NCI-H526 treated with DMSO at 0.1 percent for 48 hours (cell line): ENCODE measurements at regions not wholly inside any gene's neighbourhood (a gene's known extent, or its start where the extent isn't known, plus 50 kb on each side); places are given as distances from the start of the nearest gene placed in this dataset.
"Not testable (repeated sequence)": the region's sequence is repeated elsewhere in the genome, so short reads cannot be mapped to it uniquely, and the experiment has no call there.

Source experiments
- DNase-seq: peaks from one replicate; lab custom pipeline; 2025; lab: John Stamatoyannopoulos, UW

DNA sequence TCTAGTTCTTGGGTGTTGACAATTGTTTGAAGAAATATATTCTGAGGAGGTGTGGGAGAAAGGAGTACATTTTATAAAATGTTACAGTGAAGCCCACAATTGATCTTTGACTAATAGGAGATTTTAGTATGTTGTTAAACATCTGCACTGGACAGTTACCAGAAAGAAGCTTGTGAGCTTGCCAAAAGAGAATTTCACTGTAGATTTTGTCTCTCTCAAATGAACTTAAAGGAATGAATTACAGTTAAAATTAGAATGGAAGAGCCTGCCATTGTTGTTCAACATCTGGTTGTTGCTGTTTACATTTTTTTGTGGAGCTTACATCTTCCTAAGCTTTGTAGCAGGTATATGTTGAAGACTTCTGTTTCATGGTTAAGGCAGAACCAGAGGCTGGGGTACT, 620.5 kb upstream of the CCDC179 start:
- no peak for DNase-seq

DNA sequence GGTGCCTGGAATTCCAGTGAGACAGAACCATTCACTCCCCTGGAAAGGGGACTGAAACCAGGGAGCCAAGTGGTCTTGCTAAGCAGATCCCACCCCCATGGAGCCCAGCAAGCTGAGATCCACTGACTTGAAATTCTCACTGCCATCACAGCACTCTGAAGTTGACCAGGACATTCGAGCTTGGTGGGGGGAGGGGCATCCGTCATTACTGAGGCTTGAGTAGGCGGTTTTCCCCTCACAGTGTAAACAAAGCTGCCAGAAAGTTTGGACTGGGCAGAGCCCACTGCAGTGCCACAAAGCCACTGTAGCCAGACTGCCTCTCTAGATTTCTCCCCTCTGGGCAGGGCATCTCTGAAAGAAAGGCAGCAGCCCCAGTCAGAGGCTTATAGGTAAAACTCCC, 623.9 kb upstream of the CCDC179 start:
- DNase-seq: not testable (repeated sequence)

DNA sequence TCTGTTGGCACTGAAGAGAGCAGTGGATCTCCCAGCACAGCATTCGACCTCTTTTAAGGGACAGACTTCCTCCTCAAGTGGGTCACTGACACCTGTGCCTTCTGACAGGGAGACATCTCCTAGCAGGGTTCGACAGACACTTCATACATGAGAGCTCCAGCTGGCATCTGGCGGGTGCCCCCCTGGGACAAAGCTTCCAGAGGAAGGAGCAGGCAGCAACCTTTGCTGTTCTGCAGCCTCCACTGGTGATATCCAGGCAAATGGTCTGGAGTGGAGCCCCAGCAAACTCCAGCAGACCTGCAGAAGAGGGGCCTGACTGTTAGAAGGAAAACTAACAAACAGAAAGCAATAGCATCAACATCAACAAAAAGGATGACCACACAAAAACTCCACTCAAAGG, 624.3 kb upstream of the CCDC179 start:
- DNase-seq: not testable (repeated sequence)

DNA sequence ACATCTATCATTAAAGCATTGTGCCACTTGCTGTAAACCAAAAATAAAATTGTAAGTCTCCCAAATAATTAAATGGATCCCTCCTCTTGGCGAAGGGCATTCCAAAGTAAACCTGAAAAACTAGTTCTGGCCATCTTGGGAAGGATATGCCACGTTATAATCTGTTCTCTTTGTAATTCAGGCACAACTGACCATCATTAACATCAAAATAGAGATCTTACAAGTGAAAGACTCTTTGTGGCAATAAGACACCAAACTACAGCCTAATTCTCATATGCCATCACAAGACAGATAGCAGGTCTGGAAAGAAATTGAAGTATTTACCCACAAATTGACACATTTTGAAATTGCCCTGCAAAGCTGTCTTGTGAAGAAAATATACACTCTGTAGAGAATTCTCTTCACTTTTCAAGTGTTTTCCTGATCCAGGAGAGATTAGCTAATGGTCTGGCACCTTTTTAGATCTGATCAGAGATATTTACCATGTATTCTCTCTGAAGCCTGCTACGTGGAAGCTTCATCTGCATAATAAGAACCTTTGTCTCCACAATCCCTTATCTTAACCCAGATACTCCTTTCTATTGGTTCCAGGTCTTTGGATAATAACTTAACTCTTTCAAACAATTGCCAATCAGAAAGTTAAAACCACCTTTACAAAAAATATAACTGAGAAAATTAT, 630.4 kb upstream of the CCDC179 start:
- no peak for DNase-seq

DNA sequence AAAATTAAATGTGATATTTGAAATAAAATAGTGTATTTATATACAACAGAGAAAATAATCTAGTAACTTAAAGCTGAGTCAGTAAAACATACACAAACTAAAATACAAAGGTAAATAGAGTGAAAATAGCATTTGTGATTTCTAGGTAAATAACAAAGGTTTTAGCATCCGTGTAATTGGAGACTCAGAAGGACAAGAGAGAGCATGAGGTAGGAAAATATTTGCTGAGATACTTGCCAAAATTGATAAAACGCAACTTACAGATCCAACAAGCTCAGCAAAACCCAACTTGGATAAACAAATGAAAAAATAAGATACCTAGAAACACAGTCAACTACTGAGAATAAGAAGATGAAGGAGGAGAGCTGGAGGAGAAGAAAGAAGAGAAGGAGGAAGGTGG, 634.7 kb upstream of the CCDC179 start:
- no peak for DNase-seq

DNA sequence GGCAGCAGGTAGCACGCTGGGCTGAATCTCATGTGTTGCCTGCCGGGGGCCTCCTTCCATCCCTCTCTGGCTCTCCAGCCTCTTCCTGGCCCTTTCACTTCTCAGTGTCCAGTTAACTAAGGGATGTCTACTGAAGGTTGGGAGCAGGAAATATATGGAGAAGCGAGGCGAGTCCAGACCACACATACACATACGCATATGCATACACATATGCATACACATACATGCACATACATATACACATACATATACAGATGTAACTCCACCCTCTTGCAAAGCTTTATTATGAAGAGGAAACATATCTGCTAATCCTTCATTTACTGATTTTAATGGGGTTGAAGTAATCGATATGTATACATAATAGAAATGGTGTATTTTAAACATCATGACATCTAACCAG, 636.1 kb upstream of the CCDC179 start:
- DNase-seq: no peak

DNA sequence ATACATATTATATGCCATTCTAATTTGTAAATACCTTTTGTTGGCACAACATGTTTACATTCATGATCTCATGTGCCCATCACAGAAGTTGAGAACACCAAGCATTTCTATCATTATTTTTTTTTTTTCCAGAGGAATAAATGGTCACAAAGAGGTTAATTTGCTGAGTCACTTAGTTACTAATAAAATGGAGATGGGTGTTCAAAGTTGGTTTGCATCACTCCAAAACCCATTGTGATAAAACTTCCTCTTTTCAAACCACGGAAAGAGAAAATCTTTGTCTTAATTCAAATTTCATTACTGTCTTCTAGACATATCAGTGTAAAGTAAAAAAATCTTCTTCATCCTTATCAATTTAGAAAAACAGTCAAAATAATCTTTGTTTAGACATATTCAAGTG, 636.8 kb upstream of the CCDC179 start:
- DNase-seq: no peak

DNA sequence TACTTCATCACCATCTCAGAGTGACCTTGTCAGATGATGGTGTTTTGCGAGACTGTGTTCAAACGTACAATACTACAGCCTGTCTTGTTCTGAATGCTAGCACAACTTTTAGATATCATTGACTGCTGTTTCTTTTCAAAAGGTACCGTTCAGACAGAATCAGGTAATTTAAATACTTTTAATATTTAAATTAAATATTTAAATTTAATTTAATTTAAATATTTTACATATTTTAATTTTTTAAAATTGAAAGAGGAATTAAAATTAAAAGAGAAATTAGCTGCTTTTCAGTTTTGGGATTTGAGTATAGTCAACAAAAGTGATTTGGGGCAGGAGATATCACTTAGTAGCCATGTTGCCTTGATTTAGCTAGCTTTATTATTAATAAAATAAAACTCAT, 642.1 kb upstream of the CCDC179 start:
- no peak for DNase-seq

DNA sequence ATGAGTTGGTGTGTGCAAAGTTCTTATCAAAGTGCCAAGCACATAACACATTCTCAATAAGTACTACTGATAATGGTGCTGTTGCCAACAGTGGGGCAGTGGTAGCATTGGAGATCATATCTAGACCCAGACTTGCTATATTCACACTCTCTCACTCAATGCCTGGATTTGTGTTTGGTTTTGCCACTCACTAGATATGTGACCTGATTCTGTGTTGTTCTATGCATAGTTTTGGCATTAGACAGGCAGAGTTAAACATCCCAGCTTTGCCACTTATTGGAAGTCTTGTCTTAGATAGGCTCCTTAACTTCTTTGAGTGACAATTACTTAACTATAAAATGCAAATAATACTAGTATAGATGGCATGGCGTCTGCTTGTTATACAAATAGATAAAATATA, 642.6 kb upstream of the CCDC179 start:
- DNase-seq: no peak

DNA sequence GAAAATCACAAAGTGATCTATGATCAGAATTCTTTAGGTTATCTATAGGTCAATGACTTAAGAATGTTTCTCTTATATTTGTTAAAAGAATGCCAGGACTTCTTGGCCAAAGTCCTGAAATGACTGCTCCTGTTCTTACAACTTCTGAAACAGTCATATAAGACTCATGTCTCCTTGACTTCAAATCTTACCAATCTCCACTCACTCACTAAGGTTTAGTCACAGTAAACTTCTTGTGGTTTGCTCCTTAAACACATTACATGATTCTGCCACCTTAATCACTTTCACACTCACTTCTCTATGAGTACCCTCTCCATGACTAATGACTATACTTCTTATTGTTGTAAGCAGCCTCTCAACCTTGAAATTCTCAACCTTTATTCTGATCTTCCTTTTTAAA, 648.7 kb upstream of the CCDC179 start:
- DNase-seq: no peak

DNA sequence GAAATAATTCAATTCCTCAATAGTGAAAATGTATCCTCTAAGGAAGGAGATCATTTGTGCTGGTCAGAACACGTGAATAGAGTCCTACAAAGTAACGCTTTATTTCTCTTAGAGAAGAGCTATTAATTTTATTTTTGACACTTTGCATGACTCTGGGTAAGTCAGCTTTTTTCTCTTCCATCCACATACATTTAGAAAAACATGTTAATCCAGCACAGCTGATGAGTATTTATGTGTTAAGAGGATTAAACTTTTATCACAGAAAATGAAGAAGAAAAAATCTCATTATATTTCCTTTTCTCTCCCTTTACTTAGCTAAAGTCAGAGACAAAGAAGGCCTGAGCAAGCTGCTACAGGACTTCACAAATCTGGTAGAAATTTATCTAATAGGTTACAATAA, 649.5 kb upstream of the CCDC179 start:
- DNase-seq: no peak

DNA sequence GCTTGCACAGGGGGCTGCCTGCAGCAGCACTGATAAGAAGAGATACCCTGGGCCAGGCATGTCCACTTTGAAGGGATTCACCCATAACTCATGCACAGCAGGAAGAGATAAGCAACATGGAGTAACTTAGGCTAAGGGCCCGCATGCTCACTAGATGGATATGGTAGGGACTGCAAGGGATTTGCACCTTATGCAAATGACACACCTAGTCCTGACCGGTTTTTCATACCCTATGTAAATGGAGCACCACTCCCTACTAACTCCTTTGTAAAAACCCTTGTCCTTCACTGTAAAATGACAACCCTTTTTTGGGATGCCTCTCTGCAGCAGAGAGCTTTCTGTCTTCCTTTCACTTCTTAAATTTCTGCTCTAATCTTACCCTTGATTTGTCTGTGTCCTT, 658.9 kb upstream of the CCDC179 start:
- DNase-seq: no peak

DNA sequence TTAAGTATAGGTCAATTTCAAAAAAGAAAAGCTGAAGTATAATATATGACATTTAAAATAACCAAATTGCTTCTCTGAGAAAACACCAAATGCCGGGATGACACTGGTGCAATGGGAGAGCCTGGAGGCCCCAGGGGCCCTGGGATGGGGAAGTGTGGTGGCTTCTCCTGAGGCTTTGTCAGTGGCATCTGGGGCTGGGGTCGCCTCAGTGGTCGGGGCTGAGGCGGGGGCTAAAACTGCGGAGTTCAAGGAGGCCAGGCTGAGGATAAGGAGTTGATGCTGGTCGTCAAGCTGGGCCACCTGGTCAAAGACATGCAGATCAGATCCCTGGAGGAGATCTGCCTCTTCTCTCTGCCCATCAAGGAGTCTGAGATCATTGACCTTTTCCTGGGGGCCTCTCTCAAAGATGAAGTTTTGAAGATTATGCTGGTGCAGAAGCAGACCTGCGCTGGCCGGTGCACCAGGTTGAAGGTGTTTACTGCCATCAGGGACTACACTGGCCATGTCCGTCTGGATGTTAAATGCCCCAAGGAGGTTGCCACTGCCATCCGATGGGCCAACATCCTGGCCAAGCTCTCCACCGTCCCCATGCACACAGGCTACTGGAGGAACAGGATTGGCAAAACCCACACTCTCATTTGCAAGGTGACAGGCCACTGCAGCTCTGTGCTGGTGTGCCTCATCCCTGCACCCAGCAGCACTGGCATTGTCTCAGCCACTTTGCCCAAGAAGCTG, 660.1 kb upstream of the CCDC179 start:
- DNase-seq: no peak

DNA sequence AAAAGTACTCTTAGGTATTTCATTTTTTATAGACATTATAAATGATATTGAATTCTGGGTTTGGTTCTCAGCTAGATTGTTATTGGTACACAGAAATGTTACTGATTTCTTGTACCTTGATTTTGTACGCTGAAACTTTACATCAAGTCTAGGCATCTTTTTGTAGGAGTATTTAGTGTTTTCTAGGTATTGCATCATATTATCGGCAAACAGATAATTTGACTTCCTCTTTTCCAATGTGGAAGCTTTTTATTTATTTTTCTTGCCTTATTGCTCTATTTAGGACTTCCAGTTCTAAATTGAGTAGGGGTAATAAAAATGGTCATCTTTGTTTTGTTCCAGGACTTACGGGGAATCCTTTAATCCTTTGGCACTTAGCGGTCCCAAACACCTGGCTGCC, 676.6 kb upstream of the CCDC179 start:
- DNase-seq: no peak

DNA sequence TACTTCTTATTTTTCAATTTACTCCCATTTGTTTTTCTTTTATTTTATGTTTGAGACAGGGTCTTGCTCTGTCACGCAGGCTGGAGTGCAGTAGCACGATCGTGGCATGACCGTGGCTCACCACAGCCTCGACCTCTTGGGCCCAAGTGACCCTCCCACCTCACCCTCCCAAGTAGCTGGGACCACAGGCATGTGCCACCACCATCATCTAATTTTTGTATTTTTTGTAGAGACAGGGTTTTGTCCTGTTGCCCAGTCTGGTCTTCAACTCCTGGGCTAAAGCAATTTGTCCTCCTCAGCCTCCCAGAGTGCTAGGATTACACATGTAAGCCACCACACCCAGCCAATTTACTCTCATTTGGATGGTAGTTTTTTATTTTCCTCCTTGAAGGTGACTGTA, 679.3 kb upstream of the CCDC179 start:
- DNase-seq: no peak

DNA sequence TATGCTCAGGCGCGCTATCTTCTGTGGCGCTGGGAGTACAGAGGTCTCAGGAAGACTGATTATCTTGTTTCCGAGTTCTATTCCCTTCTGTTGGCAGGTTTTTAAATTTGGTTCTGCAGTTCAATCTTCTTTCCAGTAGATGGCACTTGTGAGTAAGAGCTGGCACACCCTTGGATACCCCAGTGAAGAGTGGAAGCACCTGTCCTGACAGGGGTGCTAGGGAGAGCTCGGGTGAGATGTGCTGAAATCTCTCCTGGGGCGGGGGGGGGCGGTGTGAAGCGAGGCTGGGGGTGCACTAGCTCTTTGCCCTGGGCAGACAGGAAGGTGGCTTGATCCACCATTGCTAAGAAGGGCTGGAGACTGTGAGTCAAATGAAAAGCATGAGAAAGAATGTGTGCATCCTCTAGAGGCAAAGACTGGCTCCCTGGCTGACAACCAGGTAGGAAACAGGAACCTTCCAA, 679.9 kb upstream of the CCDC179 start:
- peak; percentile 73 for DNase-seq

DNA sequence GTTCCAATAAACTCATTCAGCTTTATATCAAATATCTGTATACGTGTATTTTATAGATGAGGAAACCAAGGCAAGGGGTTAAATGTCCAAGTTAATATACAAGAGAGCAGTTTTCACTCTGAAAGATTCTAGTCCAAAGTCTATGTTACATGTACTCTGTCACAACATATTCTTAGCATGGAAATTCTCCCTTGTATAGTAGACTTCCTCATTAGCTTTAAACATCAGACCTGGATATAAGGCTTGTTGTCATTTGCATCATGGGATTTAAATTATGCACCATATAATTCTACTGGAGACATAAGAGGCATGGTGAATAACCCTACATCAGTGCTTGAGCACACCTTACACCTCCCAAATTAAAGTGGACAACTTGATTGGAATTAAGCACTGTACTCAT, 681.9 kb upstream of the CCDC179 start:
- DNase-seq: no peak

DNA sequence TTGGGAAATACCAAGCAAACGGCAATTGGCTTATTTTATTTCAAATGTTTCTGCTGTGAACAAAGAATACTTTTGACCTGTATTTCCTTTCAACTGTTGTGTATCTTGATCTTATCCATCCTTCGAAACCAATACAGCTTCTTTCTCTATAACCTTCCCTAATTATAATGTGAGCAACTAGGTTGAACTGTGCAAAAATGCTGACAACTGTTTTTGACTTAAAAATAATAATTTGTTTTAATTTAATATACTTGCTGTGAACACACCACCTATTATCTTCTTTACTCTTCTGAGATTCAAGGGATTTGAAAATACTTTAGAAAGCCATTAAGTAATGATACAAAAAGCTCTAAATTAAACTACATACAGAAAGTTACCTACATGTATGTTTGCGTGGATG, 682.5 kb upstream of the CCDC179 start:
- DNase-seq: no peak

DNA sequence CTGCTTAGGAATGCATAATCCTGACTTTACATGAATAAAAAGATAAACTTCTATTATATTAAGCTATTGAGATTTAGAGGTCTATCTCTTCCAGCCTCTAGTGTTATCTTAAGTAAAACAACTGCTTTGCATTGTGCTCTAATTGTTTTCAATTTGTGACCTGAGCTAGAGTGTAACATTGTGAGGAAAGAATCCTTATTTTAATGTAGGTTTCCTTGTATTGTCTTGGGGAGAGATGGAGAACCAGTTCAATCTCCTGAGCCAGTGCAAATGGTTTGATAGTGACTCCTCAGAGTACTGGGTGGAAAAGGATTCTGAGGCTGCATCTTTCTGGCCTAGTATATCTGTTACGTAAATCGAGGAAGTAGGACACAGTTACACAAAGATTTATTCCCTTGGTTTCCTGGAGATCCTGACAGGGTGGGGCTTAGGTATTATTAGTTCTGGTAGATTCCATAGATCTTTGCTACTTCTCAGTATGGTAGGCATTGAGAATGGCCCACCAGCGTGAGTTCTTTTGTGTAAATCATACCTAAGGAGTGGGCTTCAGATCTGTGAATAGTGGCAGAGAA, 683.5 kb upstream of the CCDC179 start:
- DNase-seq: no peak

DNA sequence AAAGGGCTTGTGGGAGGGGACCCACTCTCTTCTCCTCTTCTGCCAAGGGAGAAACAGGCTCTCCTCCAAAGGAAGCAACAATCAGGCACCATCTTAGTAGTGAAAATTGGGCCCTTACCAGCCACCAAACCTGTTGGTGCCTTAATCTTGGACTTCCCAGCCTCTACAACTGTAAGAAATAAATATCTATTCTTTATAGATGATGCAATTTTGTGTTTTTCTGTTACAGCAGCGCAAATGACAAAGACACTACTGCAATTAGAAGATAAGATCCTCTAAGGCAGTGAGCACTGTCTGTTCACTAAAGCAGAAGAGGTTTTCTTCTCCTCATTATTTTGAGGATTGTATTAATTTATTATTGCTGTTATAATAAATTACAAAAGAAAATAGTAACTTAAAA, 691.4 kb upstream of the CCDC179 start:
- no peak for DNase-seq

DNA sequence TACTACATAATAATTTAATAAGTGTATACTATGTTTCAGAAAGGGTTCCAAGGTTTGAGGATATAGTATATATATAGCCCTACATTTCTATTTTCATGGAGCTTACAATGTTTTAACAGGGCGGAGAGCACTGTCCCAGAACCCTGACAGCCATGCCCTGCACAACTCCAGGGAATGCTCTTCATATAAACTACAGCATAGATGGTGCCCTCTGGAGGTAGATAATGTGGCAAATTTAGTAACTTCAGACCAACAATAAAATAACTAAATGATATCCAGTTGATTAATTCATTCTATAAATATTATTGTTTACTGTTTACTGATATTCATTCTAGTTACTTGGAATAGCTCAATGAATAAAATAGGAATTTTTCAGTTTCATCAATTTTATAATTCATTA, 693.7 kb upstream of the CCDC179 start:
- no peak for DNase-seq

DNA sequence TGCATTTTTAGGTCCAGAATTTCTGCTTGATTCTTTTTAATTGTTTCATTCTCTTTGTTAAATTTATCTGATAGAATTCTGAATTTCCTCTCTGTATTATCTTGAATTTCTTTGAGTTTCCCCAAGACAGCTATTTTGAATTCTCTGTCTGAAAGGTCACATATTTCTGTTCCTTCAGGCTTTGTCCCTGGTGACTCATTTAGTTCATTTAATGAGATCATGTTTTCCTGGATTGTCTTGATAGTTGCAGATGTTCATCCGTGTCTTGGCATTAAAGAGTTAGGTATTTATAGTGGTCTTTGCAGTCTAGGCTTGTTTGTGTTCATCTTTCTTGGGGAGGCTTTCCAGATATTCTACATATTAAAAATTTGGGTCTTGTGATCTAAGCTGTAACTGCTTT, 694.8 kb upstream of the CCDC179 start:
- no peak for DNase-seq

DNA sequence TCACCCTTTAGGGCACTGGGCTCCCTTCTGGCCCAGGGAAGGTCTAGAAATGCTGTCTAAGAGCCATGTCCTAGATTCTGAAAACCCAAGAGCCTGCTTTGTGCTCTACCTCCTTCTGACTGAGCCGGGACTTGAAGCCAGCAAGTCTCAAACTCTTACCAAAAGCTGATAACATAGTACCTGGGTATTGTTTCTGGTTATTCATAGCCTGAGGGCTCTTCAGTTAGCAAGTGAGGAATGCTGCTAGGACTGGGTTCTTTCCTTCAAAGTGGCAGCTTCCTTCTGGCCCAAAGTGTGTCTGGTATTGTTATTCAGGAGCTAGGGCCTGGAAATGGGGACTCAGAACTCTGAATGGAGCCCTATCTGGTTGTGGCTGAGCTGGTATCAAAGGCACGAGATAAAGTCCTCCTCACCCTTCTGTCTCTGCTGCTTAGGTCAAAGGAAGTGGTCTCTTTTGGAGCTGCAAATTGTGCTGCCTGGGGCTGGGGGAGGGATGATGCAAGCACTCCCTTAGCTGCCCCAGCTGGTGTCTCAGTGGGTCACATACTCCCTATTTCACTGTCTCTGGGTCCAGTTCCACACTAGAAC, 696.0 kb upstream of the CCDC179 start:
- no peak for DNase-seq
